ENCODE measurements at regions not wholly inside any gene's neighbourhood (a gene's known extent, or its start where the extent isn't known, plus 50 kb on each side); places are given as distances from the start of the nearest gene placed in this dataset.
A peak's percentile ranks its signal among the peaks of the same experiment; 100 is the strongest.
"Not testable (repeated sequence)": the region's sequence is repeated elsewhere in the genome, so short reads cannot be mapped to it uniquely, and the experiment has no call there.

GRCh38 chr7:65233409-65234034 lies 140.1 kb upstream of the ZNF92 start:
- DNase-seq (ENCODE audit: low read depth, low spot score): no peak
- Histone ChIP-seq H3K9me3 (ENCODE audit: insufficient read depth, low read length) (no peaks in the 10 kb centered on the region), H3K27me3 (ENCODE audit: insufficient read depth, insufficient read length) (no peaks in the 10 kb centered on the region), H3K9ac (ENCODE audit: insufficient read length, low read depth) (no peak overlapping the region), H3K36me3 (ENCODE audit: insufficient read depth, insufficient read length, low read length) (no peaks in the 10 kb centered on the region), H3K4me1 (ENCODE audit: insufficient read depth, insufficient read length) (no peaks in the 10 kb centered on the region), H3K4me3 (ENCODE audit: insufficient read length, low read depth) (no peak overlapping the region)
- no peak for TF ChIP-seq YY1 (IDR thresholded peaks at IDR 0.05; ENCODE audit: insufficient read depth, insufficient read length)

- no peak overlapping the region for H3K4me3 ChIP-seq (ENCODE audit: insufficient read length, low read depth)
- H3K9ac ChIP-seq (ENCODE audit: insufficient read length, low read depth): no peak overlapping the region
- no peak for DNase-seq (ENCODE audit: low read depth, low spot score)
- TF ChIP-seq SUZ12 (IDR thresholded peaks at IDR 0.05; ENCODE audit: extremely low read depth, insufficient read depth, insufficient read length) (no peak), YY1 (IDR thresholded peaks at IDR 0.05; ENCODE audit: insufficient read depth, insufficient read length) (no peak), ZNF274 (IDR thresholded peaks at IDR 0.05; ENCODE audit: low read depth, low read length) (no peak)
- no peaks in the 10 kb centered on the region for H3K36me3 ChIP-seq (ENCODE audit: insufficient read depth, insufficient read length, low read length)
- H3K9me3 ChIP-seq (ENCODE audit: insufficient read depth, low read length): no peaks in the 10 kb centered on the region
- H3K4me1 ChIP-seq (ENCODE audit: insufficient read depth, insufficient read length): no peaks in the 10 kb centered on the region
- H3K27me3 ChIP-seq (ENCODE audit: insufficient read depth, insufficient read length): no peaks in the 10 kb centered on the region
Measured at GRCh38 chr7:65230231-65230630, 143.4 kb upstream of the ZNF92 start.

- no peaks in the 10 kb centered on the region for H3K27me3 ChIP-seq (ENCODE audit: insufficient read depth, insufficient read length)
- no peak overlapping the region for H3K4me3 ChIP-seq (ENCODE audit: insufficient read length, low read depth)
- DNase-seq (ENCODE audit: low read depth, low spot score): no peak
- no peaks in the 10 kb centered on the region for H3K9me3 ChIP-seq (ENCODE audit: insufficient read depth, low read length)
- no peaks in the 10 kb centered on the region for H3K36me3 ChIP-seq (ENCODE audit: insufficient read depth, insufficient read length, low read length)
- H3K4me1 ChIP-seq (ENCODE audit: insufficient read depth, insufficient read length): no peaks in the 10 kb centered on the region
- no peak for TF ChIP-seq SUZ12 (IDR thresholded peaks at IDR 0.05; ENCODE audit: extremely low read depth, insufficient read depth, insufficient read length)
- no peak for TF ChIP-seq ZNF274 (IDR thresholded peaks at IDR 0.05; ENCODE audit: low read depth, low read length)
- TF ChIP-seq YY1 (IDR thresholded peaks at IDR 0.05; ENCODE audit: insufficient read depth, insufficient read length): no peak
- H3K9ac ChIP-seq (ENCODE audit: insufficient read length, low read depth): no peak overlapping the region
Measured at GRCh38 chr7:65225422-65226006, 148.1 kb upstream of the ZNF92 start.

- Histone ChIP-seq H3K9ac (ENCODE audit: insufficient read length, low read depth) (no peak overlapping the region), H3K4me3 (ENCODE audit: insufficient read length, low read depth) (no peak overlapping the region), H3K36me3 (ENCODE audit: insufficient read depth, insufficient read length, low read length) (no peaks in the 10 kb centered on the region), H3K27me3 (ENCODE audit: insufficient read depth, insufficient read length) (no peaks in the 10 kb centered on the region), H3K4me1 (ENCODE audit: insufficient read depth, insufficient read length) (no peaks in the 10 kb centered on the region), H3K9me3 (ENCODE audit: insufficient read depth, low read length) (no peaks in the 10 kb centered on the region)
- TF ChIP-seq YY1 (IDR thresholded peaks at IDR 0.05; ENCODE audit: insufficient read depth, insufficient read length) (no peak), ZNF274 (IDR thresholded peaks at IDR 0.05; ENCODE audit: low read depth, low read length) (no peak), SUZ12 (IDR thresholded peaks at IDR 0.05; ENCODE audit: extremely low read depth, insufficient read depth, insufficient read length) (no peak)
- no peak for DNase-seq (ENCODE audit: low read depth, low spot score)
Measured at GRCh38 chr7:65222655-65223054, 151.0 kb upstream of the ZNF92 start.

- Histone ChIP-seq H3K27me3 (ENCODE audit: insufficient read depth, insufficient read length) (no peaks in the 10 kb centered on the region), H3K4me3 (ENCODE audit: insufficient read length, low read depth) (no peak overlapping the region), H3K9me3 (ENCODE audit: insufficient read depth, low read length) (no peaks in the 10 kb centered on the region), H3K4me1 (ENCODE audit: insufficient read depth, insufficient read length) (no peaks in the 10 kb centered on the region), H3K36me3 (ENCODE audit: insufficient read depth, insufficient read length, low read length) (no peaks in the 10 kb centered on the region), H3K9ac (ENCODE audit: insufficient read length, low read depth) (no peak overlapping the region)
- TF ChIP-seq YY1 (IDR thresholded peaks at IDR 0.05; ENCODE audit: insufficient read depth, insufficient read length) (no peak), SUZ12 (IDR thresholded peaks at IDR 0.05; ENCODE audit: extremely low read depth, insufficient read depth, insufficient read length) (no peak), ZNF274 (IDR thresholded peaks at IDR 0.05; ENCODE audit: low read depth, low read length) (no peak)
- DNase-seq (ENCODE audit: low read depth, low spot score): no peak
Measured at GRCh38 chr7:65221683-65222082, 152.0 kb upstream of the ZNF92 start.

GRCh38 chr7:65219623-65220022 lies 154.0 kb upstream of the ZNF92 start:
- DNase-seq (ENCODE audit: low read depth, low spot score): no peak
- Histone ChIP-seq H3K4me1 (ENCODE audit: insufficient read depth, insufficient read length) (no peaks in the 10 kb centered on the region), H3K36me3 (ENCODE audit: insufficient read depth, insufficient read length, low read length) (no peaks in the 10 kb centered on the region), H3K9ac (ENCODE audit: insufficient read length, low read depth) (no peak overlapping the region), H3K4me3 (ENCODE audit: insufficient read length, low read depth) (no peak overlapping the region), H3K9me3 (ENCODE audit: insufficient read depth, low read length) (no peaks in the 10 kb centered on the region), H3K27me3 (ENCODE audit: insufficient read depth, insufficient read length) (no peaks in the 10 kb centered on the region)
- TF ChIP-seq ZNF274 (IDR thresholded peaks at IDR 0.05; ENCODE audit: low read depth, low read length) (no peak), SUZ12 (IDR thresholded peaks at IDR 0.05; ENCODE audit: extremely low read depth, insufficient read depth, insufficient read length) (no peak), YY1 (IDR thresholded peaks at IDR 0.05; ENCODE audit: insufficient read depth, insufficient read length) (no peak)

GRCh38 chr7:65216469-65216868 lies 157.2 kb upstream of the ZNF92 start:
- H3K4me3 ChIP-seq (ENCODE audit: insufficient read length, low read depth): no peak overlapping the region
- H3K4me1 ChIP-seq (ENCODE audit: insufficient read depth, insufficient read length): no peaks in the 10 kb centered on the region
- H3K9ac ChIP-seq (ENCODE audit: insufficient read length, low read depth): no peak overlapping the region
- H3K36me3 ChIP-seq (ENCODE audit: insufficient read depth, insufficient read length, low read length): no peaks in the 10 kb centered on the region
- H3K9me3 ChIP-seq (ENCODE audit: insufficient read depth, low read length): no peaks in the 10 kb centered on the region
- H3K27me3 ChIP-seq (ENCODE audit: insufficient read depth, insufficient read length): no peaks in the 10 kb centered on the region
- TF ChIP-seq ZNF274 (IDR thresholded peaks at IDR 0.05; ENCODE audit: low read depth, low read length) (no peak), SUZ12 (IDR thresholded peaks at IDR 0.05; ENCODE audit: extremely low read depth, insufficient read depth, insufficient read length) (no peak), YY1 (IDR thresholded peaks at IDR 0.05; ENCODE audit: insufficient read depth, insufficient read length) (no peak)
- peak; percentile 57 for DNase-seq (ENCODE audit: low read depth, low spot score)

GRCh38 chr7:65213260-65213659 lies 160.4 kb upstream of the ZNF92 start:
- not testable (repeated sequence) for H3K9ac ChIP-seq (ENCODE audit: insufficient read length, low read depth); H3K4me3 ChIP-seq (ENCODE audit: insufficient read length, low read depth); H3K9me3 ChIP-seq (ENCODE audit: insufficient read depth, low read length); H3K36me3 ChIP-seq (ENCODE audit: insufficient read depth, insufficient read length, low read length); H3K4me1 ChIP-seq (ENCODE audit: insufficient read depth, insufficient read length); DNase-seq (ENCODE audit: low read depth, low spot score); H3K27me3 ChIP-seq (ENCODE audit: insufficient read depth, insufficient read length)

GRCh38 chr7:65199221-65199620 lies 174.4 kb upstream of the ZNF92 start:
- not testable (repeated sequence) for DNase-seq (ENCODE audit: low read depth, low spot score); H3K4me3 ChIP-seq (ENCODE audit: insufficient read length, low read depth); H3K36me3 ChIP-seq (ENCODE audit: insufficient read depth, insufficient read length, low read length); H3K9ac ChIP-seq (ENCODE audit: insufficient read length, low read depth); H3K9me3 ChIP-seq (ENCODE audit: insufficient read depth, low read length); H3K27me3 ChIP-seq (ENCODE audit: insufficient read depth, insufficient read length); H3K4me1 ChIP-seq (ENCODE audit: insufficient read depth, insufficient read length)

GRCh38 chr7:65193334-65194058 lies 180.2 kb upstream of the ZNF92 start:
- H3K4me3 ChIP-seq (ENCODE audit: insufficient read length, low read depth); DNase-seq (ENCODE audit: low read depth, low spot score); H3K27me3 ChIP-seq (ENCODE audit: insufficient read depth, insufficient read length); H3K4me1 ChIP-seq (ENCODE audit: insufficient read depth, insufficient read length); H3K36me3 ChIP-seq (ENCODE audit: insufficient read depth, insufficient read length, low read length); H3K9ac ChIP-seq (ENCODE audit: insufficient read length, low read depth); H3K9me3 ChIP-seq (ENCODE audit: insufficient read depth, low read length): not testable (repeated sequence)
